GM12878 (cell line): ENCODE measurements at regions not wholly inside any gene's neighbourhood (a gene's known extent, or its start where the extent isn't known, plus 50 kb on each side); places are given as distances from the start of the nearest gene placed in this dataset.

Experiments
- ATAC-seq: fragments of 200-7000 bp; cut with Tn5 transposase; 3 replicates; pipeline ENCODE4 v1.9.1; 2020; ENCODE audit warnings: mild to moderate bottlenecking, moderate library complexity
- BruUV-seq: library from RNA; stranded (reverse); fragments of 400-500 nt; replicated peaks from 2 replicates; lab custom pipeline; 2021; lab: Mats Ljungman, UMichigan
- CTCF ChIA-PET: fragments of 300-600 bp; sonication (Branson Sonifier 250); formaldehyde crosslinking; extraction: SDS; loops from one replicate; lab custom pipeline; 2021; ENCODE audit warnings: inconsistent platforms; lab: Yijun Ruan, JAX
- POLR2A ChIA-PET: fragments of 350-600 bp; formaldehyde crosslinking; extraction: SDS; loops from one replicate; lab custom pipeline; 2021; ENCODE audit warnings: inconsistent platforms; lab: Charles Lee
- RAD21 ChIA-PET: fragments of 300-600 bp; sonication (Branson Sonifier 250); formaldehyde crosslinking; loops from one replicate; lab custom pipeline; 2023; ENCODE audit warnings: antibody characterized with exemption; ENCODE audit not compliant: unreplicated experiment; lab: Charles Lee
- SMC1A ChIA-PET: fragments of 300-600 bp; sonication (Branson Sonifier 250); formaldehyde crosslinking; loops from one replicate; lab custom pipeline; 2023; ENCODE audit not compliant: unreplicated experiment, uncharacterized antibody; lab: Charles Lee
- DNase-seq: peaks from one replicate; pipeline ENCODE4 v3.0.0-alpha.2; 2011; ENCODE audit warnings: low read depth, low spot score
- FAIRE-seq: peaks from 3 replicates; lab custom pipeline; 2011; peaks lifted over from hg19 to GRCh38; lab: Jason Lieb, UNC
- H2AFZ ChIP-seq: 2 replicates; pipeline ENCODE4 v1.6.0; 2011; ENCODE audit warnings: low read depth, low read length, control low read depth; ENCODE audit not compliant: control insufficient read depth
- H3K27ac ChIP-seq: 2 replicates; pipeline ENCODE4 v1.5.1; 2011; ENCODE audit warnings: control low read depth; ENCODE audit not compliant: control insufficient read depth, insufficient read depth
- H3K27me3 ChIP-seq, 2 experiments: replicated peaks in 1 of 2; 2 replicates each; pipeline versions ENCODE4 v1.6.0 to v1.6.1; 2011; ENCODE audit warnings: low read length in 1 of 2; ENCODE audit not compliant: control insufficient read depth in 2 of 2, insufficient read depth in 2 of 2
- H3K36me3 ChIP-seq, 2 experiments: 2 replicates each; pipeline ENCODE4 v1.5.1; 2011; ENCODE audit warnings: low read length in 1 of 2; ENCODE audit not compliant: control insufficient read depth in 2 of 2, insufficient read depth in 2 of 2
- H3K4me1 ChIP-seq: 2 replicates; pipeline ENCODE4 v1.6.1; 2011; ENCODE audit warnings: mild to moderate bottlenecking, low read length, moderate library complexity, mixed read lengths; ENCODE audit not compliant: control insufficient read depth, insufficient read depth
- H3K4me2 ChIP-seq: 2 replicates; pipeline ENCODE4 v1.6.0; 2011; ENCODE audit warnings: control low read depth; ENCODE audit not compliant: control insufficient read depth, insufficient read depth
- H3K4me3 ChIP-seq: fragments of 200-600 bp; sonication (generic); 2 replicates; pipeline ENCODE4 v1.5.1; 2016
- H3K79me2 ChIP-seq: 2 replicates; pipeline ENCODE4 v1.6.0; 2011; ENCODE audit warnings: low read length; ENCODE audit not compliant: control insufficient read depth, insufficient read depth
- H3K9ac ChIP-seq: 2 replicates; pipeline ENCODE4 v1.8.0; 2011; ENCODE audit warnings: low read length, control low read depth, mixed read lengths; ENCODE audit not compliant: control insufficient read depth, insufficient read depth
- H3K9me3 ChIP-seq: replicated peaks from 3 replicates; pipeline ENCODE4 v1.5.1; 2011; ENCODE audit warnings: mild to moderate bottlenecking, low read length; ENCODE audit not compliant: control insufficient read depth, insufficient read depth
- H4K20me1 ChIP-seq: 2 replicates; pipeline ENCODE4 v1.6.0; 2011; ENCODE audit not compliant: control insufficient read depth, insufficient read depth
- BCL3 ChIP-seq: IDR thresholded peaks from 2 replicates; pipeline ENCODE4 v1.6.1; 2011; ENCODE audit warnings: borderline replicate concordance, low read depth, mild to moderate bottlenecking, moderate library complexity, low read length; ENCODE audit not compliant: insufficient read depth, poor library complexity, severe bottlenecking
- BRCA1 ChIP-seq: IDR thresholded peaks from 2 replicates; pipeline ENCODE4 v1.6.1; 2011; ENCODE audit warnings: low read depth, low read length, improper control_type of control experiment
- CUX1 ChIP-seq: IDR thresholded peaks from 2 replicates; pipeline ENCODE4 v1.6.1; 2012; ENCODE audit warnings: improper control_type of control experiment, low read depth, low read length; ENCODE audit not compliant: insufficient replicate concordance
- MEF2A ChIP-seq: IDR thresholded peaks from 2 replicates; pipeline ENCODE4 v1.6.1; 2011; ENCODE audit warnings: low read depth, mild to moderate bottlenecking, low read length, moderate library complexity; ENCODE audit not compliant: insufficient read depth
- MTA3 ChIP-seq: IDR thresholded peaks from 2 replicates; pipeline ENCODE4 v1.6.1; 2012; ENCODE audit warnings: low read length, inconsistent platforms, borderline replicate concordance
- NFXL1 ChIP-seq: fragments of 450-650 bp; IDR thresholded peaks from 2 replicates; pipeline ENCODE4 v1.6.1; 2017; ENCODE audit warnings: antibody characterized with exemption, mild to moderate bottlenecking, borderline replicate concordance
- RAD21 ChIP-seq: IDR thresholded peaks from 2 replicates; pipeline ENCODE4 v1.6.1; 2011; ENCODE audit warnings: mild to moderate bottlenecking, low read depth, low read length, moderate library complexity; ENCODE audit not compliant: insufficient read depth
- RAD51 ChIP-seq: fragments of 450-650 bp; IDR thresholded peaks from 2 replicates; pipeline ENCODE4 v1.6.1; 2016; ENCODE audit warnings: moderate library complexity, mild to moderate bottlenecking, inconsistent platforms
- RBBP5 ChIP-seq: fragments of 200-600 bp; sonication (generic); conservative IDR thresholded peaks from 2 replicates; pipeline ENCODE4 v1.6.1; 2016
- SMC3 ChIP-seq: IDR thresholded peaks from 2 replicates; pipeline ENCODE4 v1.6.1; 2011; ENCODE audit warnings: low read length, improper control_type of control experiment, borderline replicate concordance
- SUPT20H ChIP-seq: IDR thresholded peaks from 2 replicates; pipeline ENCODE4 v1.6.1; 2011; ENCODE audit warnings: low read depth, mild to moderate bottlenecking, low read length, moderate library complexity, borderline replicate concordance; ENCODE audit not compliant: control insufficient read depth
- YY1 ChIP-seq: IDR thresholded peaks from 2 replicates; pipeline ENCODE4 v1.6.1; 2011; ENCODE audit warnings: low read depth, mild to moderate bottlenecking, low read length
- ZBTB4 ChIP-seq: fragments of 450-650 bp; formaldehyde crosslinking; IDR thresholded peaks from 2 replicates; pipeline ENCODE4 v1.4.0; 2022; ENCODE audit warnings: mild to moderate bottlenecking, moderate library complexity
- ZNF24 ChIP-seq: fragments of 450-650 bp; IDR thresholded peaks from 2 replicates; pipeline ENCODE4 v1.6.1; 2017; ENCODE audit warnings: antibody characterized with exemption, mild to moderate bottlenecking
- ZNF384 ChIP-seq: IDR thresholded peaks from 2 replicates; pipeline ENCODE4 v1.6.1; 2012; ENCODE audit warnings: low read depth, mild to moderate bottlenecking, low read length, improper control_type of control experiment, borderline replicate concordance
- in situ Hi-C: fragments of 300-500 bp; cut with MboI; formaldehyde crosslinking; loops from 9 replicates; pipeline ENCODE4 v1.14.3; 2018; ENCODE audit warnings: mixed read lengths
- intact Hi-C: fragments of 100-400 bp; cut with micrococcal nuclease; formaldehyde crosslinking; loops from one replicate; pipeline ENCODE4 v1.14.2; 2022; ENCODE audit not compliant: unreplicated experiment

- intact Hi-C loops (no loop called here), in situ Hi-C loops (no loop called here)
- Histone ChIP-seq H3K4me3 (no peak overlapping the region), H2AFZ (no peak overlapping the region), H3K36me3 (no peaks in the 10 kb centered on the region), H3K4me2 (no peak overlapping the region), H3K79me2 (no peaks in the 10 kb centered on the region), H3K9me3 (no peaks in the 10 kb centered on the region), H3K27me3 (no peaks in the 10 kb centered on the region), H4K20me1 (no peaks in the 10 kb centered on the region), H3K27ac (no peak overlapping the region), H3K4me1 (no peaks in the 10 kb centered on the region), H3K9ac (no peak overlapping the region)
- ATAC-seq: no peak
- CTCF ChIA-PET: no interaction called here
- POLR2A ChIA-PET: no interaction called here
- no peak for FAIRE-seq
- no peak for DNase-seq
- SMC1A ChIA-PET: no interaction called here
- TF ChIP-seq MTA3 (no peak), RBBP5 (no peak), CUX1 (no peak), ZNF384 (no peak), RAD21 (no peak), BCL3 (no peak), ZNF24 (no peak), BRCA1 (no peak), ZBTB4 (no peak), RAD51 (no peak), YY1 (no peak), SMC3 (no peak), NFXL1 (no peak), SUPT20H (no peak), MEF2A (no peak)
- RAD21 ChIA-PET: no interaction called here
- no TSS peak for BruUV-seq
Observed at GRCh38 chr3:78258798-78259197, 1218.9 kb downstream of the ROBO2 start.
